Muscle of arm (tissue), 1 donor: ENCODE measurements at regions not wholly inside any gene's neighbourhood (a gene's known extent, or its start where the extent isn't known, plus 50 kb on each side); places are given as distances from the start of the nearest gene placed in this dataset.
A peak's percentile ranks its signal among the peaks of the same experiment; 100 is the strongest.

Source experiments
- DNase-seq: peaks from one replicate; pipeline ENCODE4 v3.0.0-alpha.2; 2013

GRCh38 chrX:44470816-44471215, 71.8 kb downstream of the FUNDC1 start:
- DNase-seq: no peak

DNA sequence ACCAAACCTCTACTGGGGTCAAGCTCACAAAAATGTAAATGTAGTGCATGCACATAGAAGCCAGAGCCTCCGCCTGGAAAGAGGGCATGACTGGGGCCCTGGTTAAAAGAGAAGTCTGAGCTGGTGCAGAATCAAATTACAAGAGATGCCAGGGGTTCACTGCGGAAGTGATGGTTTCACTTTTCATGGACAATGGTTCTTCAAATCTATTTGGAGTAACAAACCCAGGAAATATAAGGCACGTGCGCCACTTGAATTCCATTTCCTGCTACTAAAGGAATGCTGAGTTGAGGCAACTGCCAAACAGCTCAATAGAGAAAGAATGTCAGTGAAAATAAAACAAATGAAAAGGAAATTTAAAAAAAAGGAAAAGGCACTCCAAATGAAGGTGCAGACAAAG, 79.8 kb downstream of the FUNDC1 start:
- DNase-seq: peak; percentile 4

GRCh38 chrX:44459501-44459900, 83.2 kb downstream of the FUNDC1 start:
- DNase-seq: no peak

DNA sequence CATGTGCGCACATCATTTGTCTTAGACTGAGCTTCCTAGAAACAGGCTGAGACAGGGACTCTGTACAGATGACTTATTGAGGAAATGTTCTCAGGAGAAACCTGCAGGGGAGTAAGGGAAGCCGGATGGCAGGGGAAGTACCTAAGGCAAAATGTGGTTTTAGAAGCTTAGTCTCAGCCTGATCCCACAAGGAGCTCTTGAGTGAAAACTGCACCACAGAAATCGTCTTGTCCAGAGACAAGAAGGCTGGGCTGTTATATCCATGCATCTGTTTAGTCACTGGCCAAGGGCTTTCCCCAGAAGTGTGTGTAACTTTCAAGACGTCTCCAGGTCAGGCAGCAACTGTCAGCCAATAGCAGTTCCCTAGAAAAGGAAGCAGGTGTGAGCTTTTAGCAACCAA, 86.0 kb downstream of the FUNDC1 start:
- no peak for DNase-seq

DNA sequence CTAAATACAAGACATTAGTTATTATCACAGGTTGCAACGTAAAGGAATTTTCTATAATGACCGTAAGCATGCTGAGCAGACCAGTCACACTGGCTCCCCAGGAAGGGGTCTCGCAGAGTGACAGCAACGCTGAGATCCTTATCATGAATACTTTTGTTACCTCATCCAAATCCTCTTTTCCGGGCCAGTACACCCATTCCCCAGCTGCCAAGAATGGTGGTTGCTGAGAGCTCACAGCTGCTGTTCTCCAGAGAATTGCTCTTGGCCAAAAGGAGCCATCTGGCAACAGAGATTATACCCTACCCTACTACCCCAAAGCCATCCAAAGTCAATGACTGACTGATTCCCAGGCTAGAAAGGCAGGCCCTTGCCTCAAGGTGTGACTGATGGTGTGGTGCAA, 91.6 kb downstream of the FUNDC1 start:
- DNase-seq: no peak

DNA sequence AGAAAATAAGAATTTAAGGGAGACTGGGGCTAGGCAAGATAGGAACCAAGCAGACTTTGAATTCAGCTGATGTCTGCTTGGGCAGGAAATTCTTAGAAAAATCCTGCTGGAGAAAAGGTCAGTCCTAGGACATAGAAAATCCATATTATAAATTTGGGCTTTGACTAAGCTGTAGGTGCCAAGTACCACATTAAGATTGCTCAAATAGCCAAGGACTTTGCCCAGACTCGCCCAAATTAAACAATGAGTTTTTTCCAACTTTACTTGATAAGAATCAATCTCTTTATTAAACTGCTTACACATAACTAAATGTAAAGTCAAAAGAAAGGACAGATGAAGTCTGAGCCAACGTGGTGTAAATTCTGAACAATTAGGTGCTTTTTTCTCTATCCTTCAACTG, 95.4 kb downstream of the FUNDC1 start:
- no peak for DNase-seq

DNA sequence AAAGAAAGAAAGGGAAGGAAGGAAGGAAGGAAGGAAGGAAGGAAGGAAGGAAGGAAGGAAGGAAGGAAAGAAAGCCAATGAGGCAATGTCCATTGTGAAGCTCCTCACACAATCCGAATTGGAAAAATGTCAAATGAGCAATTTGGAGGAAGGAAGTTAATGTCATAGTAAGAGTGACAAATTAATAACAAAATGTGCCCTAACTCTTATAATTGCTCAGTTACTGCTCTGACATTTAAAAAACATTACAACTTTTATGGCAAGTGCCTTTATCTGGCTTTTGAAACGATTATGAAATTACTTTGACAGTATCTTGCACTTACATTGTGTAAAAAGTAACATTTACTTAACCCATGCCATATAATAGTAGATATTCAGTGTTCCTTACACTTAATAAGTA, 96.5 kb upstream of the EFHC2 start:
- DNase-seq: no peak

- DNase-seq: no peak
These were observed 95.8 kb upstream of the EFHC2 start for GRCh38 chrX:44439242-44439794.

DNA sequence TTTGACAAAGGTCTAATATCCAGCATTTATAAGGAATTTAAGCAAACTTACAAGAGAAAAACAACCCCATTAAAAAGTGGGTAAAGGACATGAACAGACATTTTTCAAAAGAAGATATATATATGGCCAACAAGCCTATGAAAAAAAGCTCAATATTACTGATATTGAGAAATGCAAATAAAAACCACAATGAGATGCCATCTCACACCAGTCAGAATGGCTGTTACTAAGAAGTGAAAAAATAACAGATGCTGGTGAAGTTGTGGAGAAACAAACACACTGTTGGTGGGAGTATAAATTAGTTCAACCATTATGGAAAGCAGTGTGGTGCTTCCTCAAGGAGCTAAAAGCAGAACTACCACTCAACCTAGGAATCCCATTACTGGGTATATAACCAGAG, 91.6 kb upstream of the EFHC2 start:
- no peak for DNase-seq

DNA sequence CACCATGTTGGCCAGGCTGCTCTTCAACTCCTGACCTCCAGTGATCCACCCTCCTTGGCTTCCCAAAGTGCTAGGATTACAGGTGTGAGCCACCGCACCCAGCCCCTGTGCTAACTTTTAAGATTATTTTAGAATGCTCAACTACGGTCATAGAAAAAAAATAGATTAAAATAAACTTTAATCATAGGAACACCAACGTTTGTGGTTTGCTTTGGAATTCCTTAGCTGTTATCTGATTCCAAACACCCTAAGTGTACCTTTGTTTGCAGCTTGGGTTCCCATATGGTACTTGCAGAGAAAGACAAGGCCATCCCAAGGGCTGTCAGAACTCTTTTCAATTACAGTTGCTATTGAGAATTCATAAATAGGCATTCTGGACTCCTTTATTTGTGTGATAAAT, 90.1 kb upstream of the EFHC2 start:
- DNase-seq: no peak

- no peak for DNase-seq
These were observed 89.2 kb upstream of the EFHC2 start for GRCh38 chrX:44432641-44433040.

GRCh38 chrX:44431194-44431593, 87.7 kb upstream of the EFHC2 start:
- no peak for DNase-seq

DNA sequence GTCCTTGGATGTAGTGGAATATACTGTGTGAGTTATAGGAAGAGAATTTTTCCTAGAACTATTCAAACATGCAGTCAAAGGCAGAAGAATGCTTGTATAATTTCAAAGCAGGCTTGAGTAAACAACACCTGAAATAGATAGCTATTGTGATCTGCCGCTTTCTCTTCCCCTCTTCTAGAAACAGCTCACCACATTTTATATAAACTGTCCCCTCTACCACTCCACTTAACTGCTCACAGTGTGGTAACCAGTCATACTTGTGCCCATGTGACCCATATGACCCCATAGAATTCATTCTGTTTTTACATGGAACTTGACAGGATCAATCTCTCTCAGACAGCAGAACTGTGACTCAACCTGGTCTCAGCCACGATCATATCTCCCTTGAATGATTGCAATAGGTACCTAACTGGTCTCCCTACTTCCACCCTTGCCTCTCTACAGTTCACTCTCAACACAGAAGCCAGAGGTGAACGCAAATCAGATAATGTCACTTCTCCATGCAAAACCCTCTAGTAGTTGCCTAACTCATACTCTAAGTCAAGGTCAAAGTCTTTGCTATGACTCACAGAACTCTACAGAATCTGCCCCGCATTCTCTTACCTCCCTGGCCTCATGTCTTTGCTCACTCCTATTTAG, 85.6 kb upstream of the EFHC2 start:
- DNase-seq: no peak

GRCh38 chrX:44422631-44423030, 79.2 kb upstream of the EFHC2 start:
- DNase-seq: no peak

GRCh38 chrX:44415639-44416386, 72.3 kb upstream of the EFHC2 start:
- no peak for DNase-seq

- no peak for DNase-seq
These were observed 57.7 kb upstream of the EFHC2 start for GRCh38 chrX:44401151-44401550.

DNA sequence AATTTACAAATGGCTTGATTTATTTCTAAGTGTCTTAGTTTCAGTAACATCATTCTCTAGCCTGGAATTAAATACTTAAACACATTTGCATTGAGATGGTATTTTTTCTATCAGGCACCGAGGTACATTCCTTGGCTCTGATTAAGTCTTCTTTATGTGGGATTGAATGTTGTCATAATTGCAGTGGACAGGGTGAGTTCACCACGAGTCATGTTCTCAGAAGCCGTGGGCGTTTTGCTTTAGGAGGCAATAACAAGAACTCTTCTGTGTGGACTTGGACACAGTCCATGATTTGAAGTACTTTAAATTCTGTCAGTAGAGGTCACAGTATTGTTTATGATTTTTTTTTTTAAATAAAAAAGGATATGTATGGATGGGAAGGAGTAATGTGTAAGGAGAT, 57.1 kb upstream of the EFHC2 start:
- DNase-seq: no peak

DNA sequence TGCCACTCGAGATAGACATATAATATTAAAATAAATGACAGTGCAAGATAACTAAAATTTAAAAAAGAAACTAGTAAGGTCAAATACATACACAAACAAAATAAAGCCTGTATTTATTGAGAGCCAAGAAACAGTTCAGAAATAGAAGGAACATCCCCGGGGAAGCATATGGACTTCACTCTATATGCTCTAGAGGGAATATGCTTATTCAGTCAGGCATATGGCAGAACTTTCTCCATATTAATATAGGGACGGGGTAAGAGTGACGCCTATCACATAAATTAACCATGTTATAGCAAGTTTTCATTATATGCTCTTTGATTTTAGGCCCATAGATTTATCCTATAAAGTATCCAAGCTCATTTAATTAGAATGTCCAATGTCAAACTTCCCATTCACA, 56.7 kb upstream of the EFHC2 start:
- DNase-seq: no peak
